Caco-2 (cell line): ENCODE measurements at regions not wholly inside any gene's neighbourhood (a gene's known extent, or its start where the extent isn't known, plus 50 kb on each side); places are given as distances from the start of the nearest gene placed in this dataset.

Experiments
- BruUV-seq: library from RNA; stranded (reverse); fragments of 400-500 nt; replicated peaks from 2 replicates; lab custom pipeline; 2021; lab: Mats Ljungman, UMichigan
- CTCF ChIA-PET: fragments of 300-600 bp; sonication (Branson Sonifier 250); formaldehyde crosslinking; loops from one replicate; lab custom pipeline; 2022; ENCODE audit warnings: antibody characterized with exemption; lab: Charles Lee
- POLR2A ChIA-PET: fragments of 300-600 bp; sonication (Branson Sonifier 250); formaldehyde crosslinking; loops from one replicate; lab custom pipeline; 2022; ENCODE audit warnings: antibody characterized with exemption; lab: Charles Lee
- DNase-seq, 2 experiments: peaks; one replicate each; pipeline versions ENCODE4 v3.0.0 to v3.0.0-alpha.2; 2020 to 2022
- H3K27me3 ChIP-seq: replicated peaks from 2 replicates; pipeline ENCODE4 v1.6.0; 2011; ENCODE audit warnings: low read length; ENCODE audit not compliant: control insufficient read depth, insufficient read depth
- H3K36me3 ChIP-seq: 2 replicates; pipeline ENCODE4 v1.5.1; 2011; ENCODE audit warnings: low read length; ENCODE audit not compliant: control insufficient read depth, insufficient read depth
- H3K4me1 ChIP-seq: fragments of 250-450 bp; sonication (Bioruptor Pico); 2 replicates; pipeline ENCODE4 v1.5.1; 2020; ENCODE audit warnings: mild to moderate bottlenecking
- H3K4me3 ChIP-seq: 2 replicates; pipeline ENCODE4 v1.5.1; 2011; ENCODE audit warnings: low read depth, mild to moderate bottlenecking, control low read depth, low read length
- H3K9me3 ChIP-seq: fragments of 250-450 bp; sonication (Bioruptor Pico); 2 replicates; pipeline ENCODE4 v1.5.1; 2020; ENCODE audit warnings: mild to moderate bottlenecking, moderate library complexity
- H3K27ac Mint-ChIP-seq: one replicate; pipeline ENCODE4 v1.8.0; 2022; ENCODE audit warnings: mixed read lengths; ENCODE audit not compliant: unreplicated experiment
- H3K27me3 Mint-ChIP-seq: one replicate; pipeline ENCODE4 v1.8.0; 2022; ENCODE audit warnings: mixed read lengths; ENCODE audit not compliant: insufficient read depth, unreplicated experiment
- H3K36me3 Mint-ChIP-seq: one replicate; pipeline ENCODE4 v1.8.0; 2022; ENCODE audit warnings: mild to moderate bottlenecking, mixed read lengths; ENCODE audit not compliant: insufficient read depth, unreplicated experiment
- H3K4me1 Mint-ChIP-seq: one replicate; pipeline ENCODE4 v1.8.0; 2022; ENCODE audit warnings: low read depth, mixed read lengths; ENCODE audit not compliant: unreplicated experiment
- H3K4me3 Mint-ChIP-seq: one replicate; pipeline ENCODE4 v1.8.0; 2022; ENCODE audit warnings: mild to moderate bottlenecking, moderate library complexity, mixed read lengths; ENCODE audit not compliant: unreplicated experiment
- H3K9me3 Mint-ChIP-seq: one replicate; pipeline ENCODE4 v1.8.0; 2022; ENCODE audit warnings: mixed read lengths; ENCODE audit not compliant: unreplicated experiment
- intact Hi-C: fragments of 100-400 bp; cut with micrococcal nuclease; formaldehyde crosslinking; loops from one replicate; pipeline ENCODE4 v1.10.0; 2022; ENCODE audit not compliant: unreplicated experiment
- TF ChIP-seq, protein P1 (sequence below), 2 experiments: fragments of 200-600 bp in 1 of 2; IDR thresholded peaks; 1 replicate in 1 of 2; 2 replicates in 1 of 2; pipeline versions ENCODE4 v1.5.1 to v1.8.0; 2011 to 2022; ENCODE audit warnings: antibody characterized with exemption in 1 of 2, control low read depth in 1 of 2, inconsistent platforms in 1 of 2, low read depth in 1 of 2, low read length in 1 of 2, mild to moderate bottlenecking in 1 of 2, moderate library complexity in 1 of 2; ENCODE audit not compliant: insufficient read depth in 1 of 2, severe bottlenecking in 1 of 2, unreplicated experiment in 1 of 2

- H3K4me3 Mint-ChIP-seq: no peak overlapping the region
- H3K9me3 Mint-ChIP-seq: peaks cover 38% of the 10 kb centered on the region
- no peak overlapping the region for H3K4me3 ChIP-seq
- H3K27me3 ChIP-seq: no peaks in the 10 kb centered on the region
- CTCF ChIA-PET: no interaction called here
- intact Hi-C loops: no loop called here
- no peaks in the 10 kb centered on the region for H3K27me3 Mint-ChIP-seq
- no peaks in the 10 kb centered on the region for H3K4me1 Mint-ChIP-seq
- no peaks in the 10 kb centered on the region for H3K36me3 Mint-ChIP-seq
- BruUV-seq: no TSS peak
- no peak for DNase-seq
- H3K36me3 ChIP-seq: no peaks in the 10 kb centered on the region
- POLR2A ChIA-PET: no interaction called here
- H3K4me1 ChIP-seq: no peaks in the 10 kb centered on the region
- H3K27ac Mint-ChIP-seq: no peak overlapping the region
- TF ChIP-seq, protein P1, sequence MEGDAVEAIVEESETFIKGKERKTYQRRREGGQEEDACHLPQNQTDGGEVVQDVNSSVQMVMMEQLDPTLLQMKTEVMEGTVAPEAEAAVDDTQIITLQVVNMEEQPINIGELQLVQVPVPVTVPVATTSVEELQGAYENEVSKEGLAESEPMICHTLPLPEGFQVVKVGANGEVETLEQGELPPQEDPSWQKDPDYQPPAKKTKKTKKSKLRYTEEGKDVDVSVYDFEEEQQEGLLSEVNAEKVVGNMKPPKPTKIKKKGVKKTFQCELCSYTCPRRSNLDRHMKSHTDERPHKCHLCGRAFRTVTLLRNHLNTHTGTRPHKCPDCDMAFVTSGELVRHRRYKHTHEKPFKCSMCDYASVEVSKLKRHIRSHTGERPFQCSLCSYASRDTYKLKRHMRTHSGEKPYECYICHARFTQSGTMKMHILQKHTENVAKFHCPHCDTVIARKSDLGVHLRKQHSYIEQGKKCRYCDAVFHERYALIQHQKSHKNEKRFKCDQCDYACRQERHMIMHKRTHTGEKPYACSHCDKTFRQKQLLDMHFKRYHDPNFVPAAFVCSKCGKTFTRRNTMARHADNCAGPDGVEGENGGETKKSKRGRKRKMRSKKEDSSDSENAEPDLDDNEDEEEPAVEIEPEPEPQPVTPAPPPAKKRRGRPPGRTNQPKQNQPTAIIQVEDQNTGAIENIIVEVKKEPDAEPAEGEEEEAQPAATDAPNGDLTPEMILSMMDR (IDR thresholded peaks at IDR 0.05; ENCODE audit: insufficient read depth in 1 of 2, low read depth in 1 of 2, low read length in 1 of 2, severe bottlenecking in 1 of 2, unreplicated experiment in 1 of 2): no peak
- no peaks in the 10 kb centered on the region for H3K9me3 ChIP-seq
These were observed 1293.6 kb downstream of the AACS start for GRCh38 chr12:126358806-126359205.

- H3K27me3 Mint-ChIP-seq: no peaks in the 10 kb centered on the region
These were observed 1294.0 kb downstream of the AACS start for GRCh38 chr12:126359216-126359615.

DNA sequence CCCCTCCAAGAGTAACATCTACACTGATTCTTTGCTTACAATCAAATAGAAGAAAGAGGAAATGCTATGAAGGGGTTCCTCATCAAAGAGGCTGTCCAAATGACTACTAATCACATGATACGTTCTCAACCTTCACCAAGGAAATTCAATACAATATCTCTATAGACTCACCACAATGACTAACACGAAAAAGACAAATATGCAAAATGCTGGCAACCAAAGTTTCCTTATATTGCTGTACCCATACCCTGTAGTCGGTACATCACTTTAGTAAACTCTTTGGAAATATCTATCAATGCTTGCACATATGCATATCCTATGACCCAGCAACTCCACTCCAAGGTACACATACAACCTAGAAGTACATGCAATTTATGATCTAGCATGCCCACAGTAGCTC, 1296.6 kb downstream of the AACS start:
- no peak overlapping the region for H3K4me3 ChIP-seq
- intact Hi-C loops: no loop called here
- no peaks in the 10 kb centered on the region for H3K36me3 ChIP-seq
- Mint-ChIP-seq H3K27ac (no peak overlapping the region), H3K9me3 (peaks cover 26% of the 10 kb centered on the region), H3K27me3 (no peaks in the 10 kb centered on the region), H3K4me1 (no peaks in the 10 kb centered on the region), H3K4me3 (no peak overlapping the region), H3K36me3 (no peaks in the 10 kb centered on the region)
- no peaks in the 10 kb centered on the region for H3K9me3 ChIP-seq
- no TSS peak for BruUV-seq
- POLR2A ChIA-PET: no interaction called here
- H3K4me1 ChIP-seq: no peaks in the 10 kb centered on the region
- H3K27me3 ChIP-seq: no peaks in the 10 kb centered on the region
- TF ChIP-seq, protein P1 (IDR thresholded peaks at IDR 0.05; ENCODE audit: insufficient read depth in 1 of 2, low read depth in 1 of 2, low read length in 1 of 2, severe bottlenecking in 1 of 2, unreplicated experiment in 1 of 2): no peak
- DNase-seq: no peak
- CTCF ChIA-PET: no interaction called here

More at GRCh38 chr12:126359216-126359615, 1294.0 kb downstream of the AACS start:
- ChIA-PET POLR2A (no interaction called here), CTCF (no interaction called here)
- Mint-ChIP-seq H3K27ac (no peak overlapping the region), H3K4me1 (no peaks in the 10 kb centered on the region), H3K9me3 (peaks cover 34% of the 10 kb centered on the region), H3K36me3 (no peaks in the 10 kb centered on the region), H3K4me3 (no peak overlapping the region)
- TF ChIP-seq, protein P1 (IDR thresholded peaks at IDR 0.05; ENCODE audit: insufficient read depth in 1 of 2, low read depth in 1 of 2, low read length in 1 of 2, severe bottlenecking in 1 of 2, unreplicated experiment in 1 of 2): no peak
- no peaks in the 10 kb centered on the region for H3K27me3 ChIP-seq
- intact Hi-C loops: no loop called here
- no peak overlapping the region for H3K4me3 ChIP-seq
- H3K9me3 ChIP-seq: no peaks in the 10 kb centered on the region
- BruUV-seq: no TSS peak
- no peaks in the 10 kb centered on the region for H3K36me3 ChIP-seq
- H3K4me1 ChIP-seq: no peaks in the 10 kb centered on the region
- no peak for DNase-seq
